ENCODE measurements at regions not wholly inside any gene's neighbourhood (a gene's known extent, or its start where the extent isn't known, plus 50 kb on each side); places are given as distances from the start of the nearest gene placed in this dataset.

DNA sequence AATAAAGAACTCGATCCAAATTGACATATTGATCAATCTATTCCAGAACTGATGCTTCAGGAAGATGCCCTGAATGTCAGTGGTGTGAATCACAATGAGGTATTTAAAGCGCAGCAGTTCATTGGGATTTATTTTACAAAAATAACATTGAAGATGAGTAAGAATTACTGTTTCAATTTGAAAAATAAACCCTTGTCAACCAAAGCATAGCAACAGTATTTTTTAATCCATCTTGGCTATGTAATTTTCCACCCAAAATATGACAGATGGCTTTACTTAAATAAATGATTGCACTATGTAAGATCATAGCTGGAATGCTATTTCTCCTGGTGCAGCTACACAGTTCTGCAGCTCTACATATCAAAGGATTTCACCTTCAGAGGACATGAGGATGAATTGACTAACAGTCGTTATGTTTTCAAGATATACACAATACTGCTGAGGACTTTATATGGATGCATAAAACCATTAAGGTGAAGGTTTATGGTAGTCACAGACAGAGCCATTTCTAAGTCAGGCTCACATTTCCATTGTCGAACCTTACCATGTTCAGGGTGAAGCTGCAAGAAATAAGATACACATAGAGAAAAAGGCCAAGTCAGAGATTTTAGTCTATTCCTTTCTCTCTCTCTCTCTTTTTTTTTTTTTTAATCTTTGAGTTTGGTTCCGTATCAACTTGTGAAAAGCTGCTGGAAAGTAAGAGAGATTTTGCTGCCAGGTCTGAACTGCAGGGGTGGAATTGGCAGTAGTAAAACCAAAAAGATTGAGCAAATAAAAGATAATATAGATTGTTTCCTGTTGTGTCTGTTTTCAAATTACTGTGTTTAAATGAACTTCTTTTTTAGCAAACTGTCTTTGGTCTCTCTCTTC is 398.0 kb upstream of the CDH20 start:
- TF ChIP-seq CTCF (IDR thresholded peaks at IDR 0.05) (no peak), POLR2AphosphoS5 (IDR thresholded peaks at IDR 0.05; ENCODE audit: low read depth, low read length) (no peak), TCF7L2 (IDR thresholded peaks at IDR 0.05; ENCODE audit: low read depth, low read length) (no peak), SIN3A (IDR thresholded peaks at IDR 0.05; ENCODE audit: borderline replicate concordance, insufficient read depth, low read depth, low read length) (no peak)
- TF ChIP-seq, protein P1, sequence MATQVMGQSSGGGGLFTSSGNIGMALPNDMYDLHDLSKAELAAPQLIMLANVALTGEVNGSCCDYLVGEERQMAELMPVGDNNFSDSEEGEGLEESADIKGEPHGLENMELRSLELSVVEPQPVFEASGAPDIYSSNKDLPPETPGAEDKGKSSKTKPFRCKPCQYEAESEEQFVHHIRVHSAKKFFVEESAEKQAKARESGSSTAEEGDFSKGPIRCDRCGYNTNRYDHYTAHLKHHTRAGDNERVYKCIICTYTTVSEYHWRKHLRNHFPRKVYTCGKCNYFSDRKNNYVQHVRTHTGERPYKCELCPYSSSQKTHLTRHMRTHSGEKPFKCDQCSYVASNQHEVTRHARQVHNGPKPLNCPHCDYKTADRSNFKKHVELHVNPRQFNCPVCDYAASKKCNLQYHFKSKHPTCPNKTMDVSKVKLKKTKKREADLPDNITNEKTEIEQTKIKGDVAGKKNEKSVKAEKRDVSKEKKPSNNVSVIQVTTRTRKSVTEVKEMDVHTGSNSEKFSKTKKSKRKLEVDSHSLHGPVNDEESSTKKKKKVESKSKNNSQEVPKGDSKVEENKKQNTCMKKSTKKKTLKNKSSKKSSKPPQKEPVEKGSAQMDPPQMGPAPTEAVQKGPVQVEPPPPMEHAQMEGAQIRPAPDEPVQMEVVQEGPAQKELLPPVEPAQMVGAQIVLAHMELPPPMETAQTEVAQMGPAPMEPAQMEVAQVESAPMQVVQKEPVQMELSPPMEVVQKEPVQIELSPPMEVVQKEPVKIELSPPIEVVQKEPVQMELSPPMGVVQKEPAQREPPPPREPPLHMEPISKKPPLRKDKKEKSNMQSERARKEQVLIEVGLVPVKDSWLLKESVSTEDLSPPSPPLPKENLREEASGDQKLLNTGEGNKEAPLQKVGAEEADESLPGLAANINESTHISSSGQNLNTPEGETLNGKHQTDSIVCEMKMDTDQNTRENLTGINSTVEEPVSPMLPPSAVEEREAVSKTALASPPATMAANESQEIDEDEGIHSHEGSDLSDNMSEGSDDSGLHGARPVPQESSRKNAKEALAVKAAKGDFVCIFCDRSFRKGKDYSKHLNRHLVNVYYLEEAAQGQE (IDR thresholded peaks at IDR 0.05; ENCODE audit: insufficient read depth in 1 of 2, low read depth in 2 of 2, low read length in 1 of 2): no peak
